ENCODE measurements at regions not wholly inside any gene's neighbourhood (a gene's known extent, or its start where the extent isn't known, plus 50 kb on each side); places are given as distances from the start of the nearest gene placed in this dataset.

DNA sequence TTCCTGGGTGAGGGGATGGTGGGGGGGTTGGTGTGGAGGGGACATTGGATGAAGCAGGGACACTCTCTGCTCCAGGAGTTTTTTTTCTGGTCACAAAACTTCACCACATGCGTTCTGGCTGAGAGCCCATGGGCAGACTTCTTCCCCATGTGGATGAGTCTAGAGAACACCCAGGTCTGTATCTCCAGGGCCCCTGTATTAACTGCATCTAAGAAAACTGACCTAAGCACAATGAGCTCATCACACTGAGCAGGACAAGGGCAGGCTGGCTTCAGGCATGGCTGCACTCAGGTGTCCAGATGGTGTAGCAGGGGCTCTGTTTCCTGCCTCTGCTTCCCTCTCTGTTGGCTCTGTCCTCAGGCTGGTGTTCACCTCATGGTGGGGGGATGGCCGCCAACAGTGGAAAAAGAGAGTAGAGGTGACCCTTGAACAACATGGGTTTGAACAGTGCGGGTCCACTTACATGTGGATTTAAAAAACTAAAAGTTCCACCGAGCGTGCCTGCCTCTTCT is 85.3 kb upstream of the STC2 start:
- Mint-ChIP-seq H3K4me3 (no peak overlapping the region), H3K9me3 (no peaks in the 10 kb centered on the region), H3K27me3 (ENCODE audit: insufficient read depth) (peaks cover 22% of the 10 kb centered on the region), H3K36me3 (ENCODE audit: low read depth) (no peaks in the 10 kb centered on the region), H3K27ac (no peak overlapping the region), H3K4me1 (ENCODE audit: low read depth) (peaks cover 4% of the 10 kb centered on the region; the same call in 1 of the 2 replicates)
- TF ChIP-seq, protein P1, sequence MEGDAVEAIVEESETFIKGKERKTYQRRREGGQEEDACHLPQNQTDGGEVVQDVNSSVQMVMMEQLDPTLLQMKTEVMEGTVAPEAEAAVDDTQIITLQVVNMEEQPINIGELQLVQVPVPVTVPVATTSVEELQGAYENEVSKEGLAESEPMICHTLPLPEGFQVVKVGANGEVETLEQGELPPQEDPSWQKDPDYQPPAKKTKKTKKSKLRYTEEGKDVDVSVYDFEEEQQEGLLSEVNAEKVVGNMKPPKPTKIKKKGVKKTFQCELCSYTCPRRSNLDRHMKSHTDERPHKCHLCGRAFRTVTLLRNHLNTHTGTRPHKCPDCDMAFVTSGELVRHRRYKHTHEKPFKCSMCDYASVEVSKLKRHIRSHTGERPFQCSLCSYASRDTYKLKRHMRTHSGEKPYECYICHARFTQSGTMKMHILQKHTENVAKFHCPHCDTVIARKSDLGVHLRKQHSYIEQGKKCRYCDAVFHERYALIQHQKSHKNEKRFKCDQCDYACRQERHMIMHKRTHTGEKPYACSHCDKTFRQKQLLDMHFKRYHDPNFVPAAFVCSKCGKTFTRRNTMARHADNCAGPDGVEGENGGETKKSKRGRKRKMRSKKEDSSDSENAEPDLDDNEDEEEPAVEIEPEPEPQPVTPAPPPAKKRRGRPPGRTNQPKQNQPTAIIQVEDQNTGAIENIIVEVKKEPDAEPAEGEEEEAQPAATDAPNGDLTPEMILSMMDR (IDR thresholded peaks at IDR 0.05): no peak
- DNase-seq: no peak

DNA sequence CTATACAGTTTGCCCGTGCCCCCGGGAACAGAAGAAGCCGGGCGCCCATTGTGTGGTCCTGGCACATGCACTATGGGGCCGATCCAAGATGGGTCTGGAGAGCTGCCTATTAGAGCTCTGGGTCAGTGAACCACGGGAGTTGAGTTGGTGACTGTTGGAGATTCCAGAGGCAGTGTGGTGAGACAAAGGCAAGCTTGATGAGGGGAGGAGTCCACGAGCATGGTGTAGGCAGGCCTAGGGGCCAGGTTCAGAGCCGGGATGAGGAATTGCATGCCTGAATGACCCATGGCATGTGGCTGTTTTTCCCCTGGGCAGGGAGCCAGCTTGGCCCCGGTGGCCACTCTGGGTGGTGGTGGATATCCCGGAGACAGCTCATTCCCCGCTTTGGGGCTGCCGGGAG is 84.4 kb upstream of the STC2 start:
- Mint-ChIP-seq H3K36me3 (ENCODE audit: low read depth) (no peaks in the 10 kb centered on the region), H3K9me3 (no peaks in the 10 kb centered on the region), H3K27me3 (ENCODE audit: insufficient read depth) (peaks cover 22% of the 10 kb centered on the region), H3K4me1 (ENCODE audit: low read depth) (peaks cover 4% of the 10 kb centered on the region; the same call in 1 of the 2 replicates), H3K4me3 (no peak overlapping the region), H3K27ac (no peak overlapping the region)
- TF ChIP-seq, protein P1 (IDR thresholded peaks at IDR 0.05): no peak
- no peak for DNase-seq

DNA sequence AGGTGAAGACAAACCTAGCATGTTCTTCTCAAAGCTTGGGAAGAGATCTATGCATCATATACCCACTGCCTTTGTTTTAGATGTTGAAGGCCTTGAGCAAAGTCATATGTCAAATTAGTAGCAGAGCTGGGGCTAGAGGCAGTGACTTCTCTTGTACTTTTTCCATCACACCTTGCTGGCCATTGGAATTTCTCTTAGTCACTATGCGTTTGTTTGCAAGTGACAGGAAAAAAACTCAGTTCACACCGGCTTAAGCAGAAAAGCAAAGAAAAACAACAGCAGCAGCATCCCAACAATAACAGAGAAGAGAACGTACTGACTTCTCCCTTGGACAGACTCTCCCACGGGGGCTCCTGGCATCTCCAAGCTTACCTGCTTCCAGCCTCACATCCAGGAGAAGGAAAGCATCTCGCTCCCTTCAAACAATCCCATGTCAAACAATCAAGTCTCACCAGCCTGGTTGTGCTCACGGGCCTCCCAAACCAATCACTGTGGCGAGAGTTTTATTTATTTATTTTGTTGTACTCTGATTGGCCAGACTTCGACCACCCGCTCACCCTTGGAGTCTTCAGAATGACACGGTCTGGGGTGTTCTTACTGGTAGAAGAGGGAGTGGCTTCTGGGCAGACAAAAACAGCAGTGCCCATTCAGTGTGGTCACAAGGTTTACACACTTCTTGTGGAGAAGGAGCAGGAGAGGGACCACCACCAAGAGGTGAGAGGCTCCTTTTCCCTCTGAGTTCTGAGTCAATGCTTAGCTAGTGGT is 83.8 kb upstream of the STC2 start:
- no peak overlapping the region for H3K27ac Mint-ChIP-seq
- H3K4me3 Mint-ChIP-seq: no peak overlapping the region
- peaks cover 4% of the 10 kb centered on the region; the same call in 1 of the 2 replicates for H3K4me1 Mint-ChIP-seq (ENCODE audit: low read depth)
- no peak for DNase-seq
- no peaks in the 10 kb centered on the region for H3K9me3 Mint-ChIP-seq
- no peaks in the 10 kb centered on the region for H3K36me3 Mint-ChIP-seq (ENCODE audit: low read depth)
- TF ChIP-seq, protein P1 (IDR thresholded peaks at IDR 0.05): no peak
- peaks cover 22% of the 10 kb centered on the region for H3K27me3 Mint-ChIP-seq (ENCODE audit: insufficient read depth)

DNA sequence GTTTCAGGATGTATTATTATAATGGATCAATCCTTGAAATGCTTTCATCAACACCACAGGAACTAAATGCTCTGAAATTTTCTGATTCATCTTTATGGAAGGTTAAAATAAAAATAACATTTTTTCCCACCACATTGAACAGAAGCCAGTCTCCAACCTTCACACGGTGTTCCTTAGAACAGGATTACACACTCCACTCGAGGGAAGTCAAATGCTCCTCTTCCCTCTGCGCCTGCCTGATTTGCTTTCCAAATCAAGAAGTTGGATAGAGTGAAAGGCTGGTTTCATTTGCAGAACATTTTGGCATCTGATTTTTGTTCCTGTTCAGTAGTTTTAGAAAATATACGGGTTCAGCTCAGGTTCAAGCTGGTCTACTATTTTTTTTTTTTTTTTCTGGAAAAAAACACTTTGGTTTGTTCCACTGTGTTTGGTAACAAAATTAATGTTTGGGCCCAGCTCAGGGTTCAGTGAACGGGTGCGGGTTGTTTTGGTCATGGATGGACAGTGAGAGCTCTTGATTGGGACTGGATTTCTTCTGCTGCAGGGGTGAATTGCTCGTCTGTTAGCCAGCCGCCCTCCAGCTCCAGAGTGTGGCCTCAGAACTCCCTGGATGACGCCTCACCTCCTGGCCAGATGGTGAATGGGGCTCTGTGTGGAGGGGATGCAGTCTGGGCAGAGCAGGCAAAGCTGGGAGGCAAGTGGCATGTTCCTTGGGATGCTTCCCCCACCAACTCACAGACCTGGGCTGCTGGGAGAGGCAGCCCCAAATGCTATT is 82.4 kb upstream of the STC2 start:
- TF ChIP-seq, protein P1 (IDR thresholded peaks at IDR 0.05): no peak
- Mint-ChIP-seq H3K36me3 (ENCODE audit: low read depth) (no peaks in the 10 kb centered on the region), H3K9me3 (no peaks in the 10 kb centered on the region), H3K4me3 (no peak overlapping the region), H3K27me3 (ENCODE audit: insufficient read depth) (peaks cover 17% of the 10 kb centered on the region), H3K27ac (no peak overlapping the region), H3K4me1 (ENCODE audit: low read depth) (peaks cover 4% of the 10 kb centered on the region; the same call in 1 of the 2 replicates)
- DNase-seq: no peak

DNA sequence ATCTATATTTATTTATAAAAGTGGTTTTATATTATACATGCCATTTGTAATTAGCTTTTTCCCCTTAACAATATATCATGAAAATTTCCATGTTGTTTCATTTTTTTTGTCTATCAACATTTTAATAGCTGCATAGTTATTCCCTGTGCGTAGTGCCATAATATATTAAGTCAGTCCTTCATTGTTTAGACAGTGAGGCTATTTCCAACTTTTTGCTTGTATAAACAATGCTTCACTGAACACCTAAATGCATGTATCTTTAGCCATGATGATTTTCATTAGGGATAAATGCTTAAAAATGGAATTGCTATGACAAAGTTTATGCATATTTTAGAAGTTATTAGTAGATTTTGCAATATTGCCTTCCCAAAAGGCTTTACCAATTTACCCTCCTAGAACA is 80.7 kb upstream of the STC2 start:
- Mint-ChIP-seq H3K9me3 (no peaks in the 10 kb centered on the region), H3K4me3 (no peak overlapping the region), H3K4me1 (ENCODE audit: low read depth) (peaks cover 4% of the 10 kb centered on the region; the same call in 1 of the 2 replicates), H3K27me3 (ENCODE audit: insufficient read depth) (peaks cover 17% of the 10 kb centered on the region), H3K27ac (no peak overlapping the region), H3K36me3 (ENCODE audit: low read depth) (no peaks in the 10 kb centered on the region)
- TF ChIP-seq, protein P1 (IDR thresholded peaks at IDR 0.05): no peak
- DNase-seq: no peak

All from HFFc6 (cell line).